ENCODE measurements at regions not wholly inside any gene's neighbourhood (a gene's known extent, or its start where the extent isn't known, plus 50 kb on each side); places are given as distances from the start of the nearest gene placed in this dataset.

- DNase-seq: no peak
Measured at GRCh38 chr19:33900817-33901216, 104.1 kb downstream of the KCTD15 start.

GRCh38 chr19:33902395-33902794, 105.7 kb downstream of the KCTD15 start:
- no peak for DNase-seq

- no peak for DNase-seq
Measured at GRCh38 chr19:33902802-33903488, 106.3 kb downstream of the KCTD15 start.

- DNase-seq: no peak
Measured at GRCh38 chr19:33903489-33903850, 106.8 kb downstream of the KCTD15 start.

- DNase-seq: no peak
Measured at GRCh38 chr19:33904681-33905080, 108.0 kb downstream of the KCTD15 start.

- DNase-seq: no peak
Measured at GRCh38 chr19:33905473-33905936, 108.8 kb downstream of the KCTD15 start.

- DNase-seq: no peak
Measured at GRCh38 chr19:33905937-33906577, 109.4 kb downstream of the KCTD15 start.

- DNase-seq: no peak
Measured at GRCh38 chr19:33906578-33907335, 110.1 kb downstream of the KCTD15 start.

- no peak for DNase-seq
Measured at GRCh38 chr19:33910922-33911321, 114.3 kb downstream of the KCTD15 start.

GRCh38 chr19:33914599-33914998, 117.9 kb downstream of the KCTD15 start:
- DNase-seq: no peak

- DNase-seq: no peak
Measured at GRCh38 chr19:33916792-33917191, 120.1 kb downstream of the KCTD15 start.

GRCh38 chr19:33919291-33919690, 122.6 kb downstream of the KCTD15 start:
- no peak for DNase-seq

- DNase-seq: no peak
Measured at GRCh38 chr19:33921165-33921564, 124.5 kb downstream of the KCTD15 start.

- DNase-seq: no peak
Measured at GRCh38 chr19:33926306-33926705, 129.6 kb downstream of the KCTD15 start.

GRCh38 chr19:33927789-33928457, 131.3 kb downstream of the KCTD15 start:
- DNase-seq: no peak

GRCh38 chr19:33928458-33928950, 131.8 kb downstream of the KCTD15 start:
- DNase-seq: no peak

- no peak for DNase-seq
Measured at GRCh38 chr19:33933931-33934330, 137.3 kb downstream of the KCTD15 start.

GRCh38 chr19:33938821-33939220, 142.2 kb downstream of the KCTD15 start:
- DNase-seq: no peak

- DNase-seq: no peak
Measured at GRCh38 chr19:33941133-33941532, 144.5 kb downstream of the KCTD15 start.

GRCh38 chr19:33946535-33947264, 150.0 kb downstream of the KCTD15 start:
- DNase-seq: no peak

GRCh38 chr19:33947265-33947964, 150.7 kb downstream of the KCTD15 start:
- DNase-seq: no peak

All from stimulated activated CD4-positive, alpha-beta T cell treated with anti-CD3 and anti-CD28 coated beads, Interleukin-4, amount 100 ng/mL, for 4 hours (primary cell).